Upper lobe of left lung (tissue), 6 donors: ENCODE measurements at regions not wholly inside any gene's neighbourhood (a gene's known extent, or its start where the extent isn't known, plus 50 kb on each side); places are given as distances from the start of the nearest gene placed in this dataset.

Source experiments
- ATAC-seq, 2 donors: fragments of 200-7000 bp; cut with Tn5 transposase; one replicate each; pipeline ENCODE4 v1.9.1; 2022; ENCODE audit warnings: mild to moderate bottlenecking in 2 of 2, moderate library complexity in 2 of 2; ENCODE audit not compliant: low FRiP score in 2 of 2
- DNase-seq, 2 donors: peaks; one replicate each; pipeline ENCODE4 v3.0.0-alpha.2; 2019 to 2020
- H3K27ac ChIP-seq, 4 donors: fragments of 200-600 bp; sonication (generic); one replicate each; pipeline ENCODE4 v1.5.1; 2016 to 2019
- H3K27me3 ChIP-seq, 4 donors: fragments of 200-600 bp; sonication (generic); one replicate each; pipeline ENCODE4 v1.5.1; 2017 to 2019
- H3K36me3 ChIP-seq, 4 donors: fragments of 200-600 bp; sonication (generic); one replicate each; pipeline ENCODE4 v1.5.1; 2016 to 2019
- H3K4me1 ChIP-seq, 4 donors: fragments of 200-600 bp; sonication (generic); one replicate each; pipeline ENCODE4 v1.5.1; 2018 to 2019
- H3K4me3 ChIP-seq, 4 donors: fragments of 200-600 bp; sonication (generic); one replicate each; pipeline ENCODE4 v1.5.1; 2017 to 2019; ENCODE audit warnings: mild to moderate bottlenecking in 2 of 4, moderate library complexity in 1 of 4
- H3K9me3 ChIP-seq, 4 donors: fragments of 200-600 bp; sonication (generic); one replicate each; pipeline ENCODE4 v1.5.1; 2018 to 2019
- EP300 ChIP-seq, 4 donors: sonication (generic); formaldehyde crosslinking; IDR thresholded peaks; one replicate each; pipeline ENCODE4 v1.5.1; 2017; ENCODE audit warnings: antibody characterized with exemption in 4 of 4, control low read depth in 2 of 4
- POLR2A ChIP-seq, 4 donors: fragments of 450-650 bp; IDR thresholded peaks; one replicate each; pipeline ENCODE4 v1.5.1; 2016 to 2017; ENCODE audit warnings: antibody characterized with exemption in 4 of 4, mild to moderate bottlenecking in 2 of 4
- POLR2AphosphoS5 ChIP-seq, 2 donors: sonication (generic); formaldehyde crosslinking; IDR thresholded peaks; one replicate each; pipeline ENCODE4 v1.5.1; 2017; ENCODE audit warnings: antibody characterized with exemption in 2 of 2
- WGBS, 2 donors: methylation state at CpG; one replicate each; pipeline ENCODE4 v1.1.5; 2017 to 2018; 5-methylcytosine and 5-hydroxymethylcytosine counted together
- TF ChIP-seq, protein P1 (sequence below), 6 experiments: fragments of 450-650 bp in 4 of 6; fragments of 200-600 bp in 2 of 6; sonication (generic) in 2 of 6; IDR thresholded peaks; one replicate each; pipeline ENCODE4 v1.5.1; 2016 to 2019; ENCODE audit warnings: antibody characterized with exemption in 6 of 6
- donor health status: DM: no; HTN: no; CAD: no; lungs with moderate emphysema.
- donor health status: DM: no; HTN: yes; CAD: no; lungs with severe emphysema.

- no peaks in the 10 kb centered on the region for H3K9me3 ChIP-seq
- no peak overlapping the region for H3K4me3 ChIP-seq
- H3K27me3 ChIP-seq, result no peaks in the 10 kb centered on the region
- no peak for ATAC-seq
- no peak for DNase-seq
- no peak overlapping the region for H3K27ac ChIP-seq
- 71 to 80% methylated on average over 5 of the region's 5 CpGs for WGBS, 2 donors
- no peaks in the 10 kb centered on the region for H3K36me3 ChIP-seq
- TF ChIP-seq, protein P1, sequence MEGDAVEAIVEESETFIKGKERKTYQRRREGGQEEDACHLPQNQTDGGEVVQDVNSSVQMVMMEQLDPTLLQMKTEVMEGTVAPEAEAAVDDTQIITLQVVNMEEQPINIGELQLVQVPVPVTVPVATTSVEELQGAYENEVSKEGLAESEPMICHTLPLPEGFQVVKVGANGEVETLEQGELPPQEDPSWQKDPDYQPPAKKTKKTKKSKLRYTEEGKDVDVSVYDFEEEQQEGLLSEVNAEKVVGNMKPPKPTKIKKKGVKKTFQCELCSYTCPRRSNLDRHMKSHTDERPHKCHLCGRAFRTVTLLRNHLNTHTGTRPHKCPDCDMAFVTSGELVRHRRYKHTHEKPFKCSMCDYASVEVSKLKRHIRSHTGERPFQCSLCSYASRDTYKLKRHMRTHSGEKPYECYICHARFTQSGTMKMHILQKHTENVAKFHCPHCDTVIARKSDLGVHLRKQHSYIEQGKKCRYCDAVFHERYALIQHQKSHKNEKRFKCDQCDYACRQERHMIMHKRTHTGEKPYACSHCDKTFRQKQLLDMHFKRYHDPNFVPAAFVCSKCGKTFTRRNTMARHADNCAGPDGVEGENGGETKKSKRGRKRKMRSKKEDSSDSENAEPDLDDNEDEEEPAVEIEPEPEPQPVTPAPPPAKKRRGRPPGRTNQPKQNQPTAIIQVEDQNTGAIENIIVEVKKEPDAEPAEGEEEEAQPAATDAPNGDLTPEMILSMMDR (IDR thresholded peaks at IDR 0.05), result no peak
- TF ChIP-seq POLR2AphosphoS5 (IDR thresholded peaks at IDR 0.05) (no peak), EP300 (IDR thresholded peaks at IDR 0.05) (no peak), POLR2A (IDR thresholded peaks at IDR 0.05) (no peak)
- no peaks in the 10 kb centered on the region for H3K4me1 ChIP-seq
Observed at GRCh38 chr16:55214974-55215494, 109.0 kb upstream of the IRX6 start.

DNA sequence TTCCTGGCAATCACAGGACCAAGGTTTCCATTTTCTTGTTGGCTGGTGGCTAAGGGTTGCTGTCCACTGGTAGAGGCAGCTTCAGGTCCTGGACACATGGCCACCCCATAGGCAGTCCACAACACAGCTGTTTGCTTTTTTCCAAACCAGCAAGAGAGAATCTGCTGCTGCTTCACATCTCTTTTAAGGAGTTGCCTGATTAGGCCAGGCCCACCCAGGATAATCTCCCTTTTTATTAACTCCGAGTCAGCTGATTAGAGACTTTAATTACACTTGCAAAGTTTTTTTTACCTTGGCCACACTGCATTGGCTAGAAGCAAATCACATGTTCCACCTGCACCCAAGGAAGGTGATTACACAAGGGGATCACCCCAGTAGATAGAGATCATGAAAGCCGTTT is 106.6 kb upstream of the IRX6 start:
- ATAC-seq (no peak), DNase-seq (no peak)
- Histone ChIP-seq H3K27me3 (no peaks in the 10 kb centered on the region), H3K4me1 (no peaks in the 10 kb centered on the region), H3K9me3 (no peaks in the 10 kb centered on the region), H3K27ac (no peak overlapping the region), H3K36me3 (no peaks in the 10 kb centered on the region), H3K4me3 (no peak overlapping the region)
- TF ChIP-seq, protein P1 (IDR thresholded peaks at IDR 0.05), result no peak
- no peak for TF ChIP-seq EP300 (IDR thresholded peaks at IDR 0.05)
- TF ChIP-seq POLR2A (IDR thresholded peaks at IDR 0.05), result no peak
- TF ChIP-seq POLR2AphosphoS5 (IDR thresholded peaks at IDR 0.05), result no peak
- 50 to 88% methylated on average over 2 of the region's 2 CpGs for WGBS, 2 donors

DNA sequence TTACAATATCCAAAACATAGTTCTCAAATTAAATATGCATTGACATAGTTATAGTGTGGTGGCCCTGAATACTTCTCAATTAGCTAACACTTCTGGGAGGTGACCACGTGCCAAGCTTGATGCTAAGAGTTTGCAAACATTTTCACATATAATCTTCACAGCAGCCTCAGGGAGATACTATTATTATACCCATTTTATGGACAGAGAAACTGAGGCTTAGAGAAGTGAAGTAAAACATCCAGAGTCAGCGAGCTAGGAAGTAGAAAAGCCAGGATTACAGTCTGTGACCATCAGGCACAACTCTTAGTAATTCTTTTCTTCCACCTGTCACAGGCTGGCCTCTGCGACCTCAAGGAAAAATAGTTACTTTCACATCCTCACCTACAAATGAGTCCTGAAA is 102.2 kb upstream of the IRX6 start:
- DNase-seq, result no peak
- Histone ChIP-seq H3K27ac (no peak overlapping the region), H3K36me3 (no peaks in the 10 kb centered on the region), H3K9me3 (peaks cover 0 to 15% (median 6%) of the 10 kb centered on the region in 4 donors), H3K27me3 (no peaks in the 10 kb centered on the region), H3K4me1 (no peaks in the 10 kb centered on the region), H3K4me3 (no peak overlapping the region)
- TF ChIP-seq, protein P1 (IDR thresholded peaks at IDR 0.05), result no peak
- no peak for TF ChIP-seq EP300 (IDR thresholded peaks at IDR 0.05)
- WGBS, 2 donors, result 77 to 82% methylated on average over 3 of the region's 3 CpGs
- no peak for ATAC-seq

GRCh38 chr16:55222486-55222885 is 101.5 kb upstream of the IRX6 start:
- 61 to 67% methylated on average over 7 of the region's 7 CpGs for WGBS, 2 donors
- Histone ChIP-seq H3K27me3 (no peaks in the 10 kb centered on the region), H3K27ac (no peak overlapping the region), H3K4me3 (no peak overlapping the region), H3K36me3 (no peaks in the 10 kb centered on the region), H3K9me3 (peaks cover 0 to 15% (median 6%) of the 10 kb centered on the region in 4 donors), H3K4me1 (no peaks in the 10 kb centered on the region)
- DNase-seq (no peak), ATAC-seq (no peak)
- TF ChIP-seq POLR2A (IDR thresholded peaks at IDR 0.05) (no peak), POLR2AphosphoS5 (IDR thresholded peaks at IDR 0.05) (no peak), EP300 (IDR thresholded peaks at IDR 0.05) (no peak)
- TF ChIP-seq, protein P1 (IDR thresholded peaks at IDR 0.05), result no peak

GRCh38 chr16:55225972-55226542 is 97.9 kb upstream of the IRX6 start:
- Histone ChIP-seq H3K9me3 (peaks cover 0 to 15% (median 6%) of the 10 kb centered on the region in 4 donors), H3K27ac (no peak overlapping the region), H3K36me3 (no peaks in the 10 kb centered on the region), H3K4me3 (no peak overlapping the region), H3K27me3 (no peaks in the 10 kb centered on the region), H3K4me1 (no peaks in the 10 kb centered on the region)
- no peak for DNase-seq
- ATAC-seq, result no peak
- TF ChIP-seq POLR2AphosphoS5 (IDR thresholded peaks at IDR 0.05), result no peak
- TF ChIP-seq, protein P1 (IDR thresholded peaks at IDR 0.05), result no peak
- no peak for TF ChIP-seq POLR2A (IDR thresholded peaks at IDR 0.05)
- no peak for TF ChIP-seq EP300 (IDR thresholded peaks at IDR 0.05)
- 69 to 77% methylated on average over 5 of the region's 5 CpGs for WGBS, 2 donors
